ENCODE measurements at regions not wholly inside any gene's neighbourhood (a gene's known extent, or its start where the extent isn't known, plus 50 kb on each side); places are given as distances from the start of the nearest gene placed in this dataset.

DNA sequence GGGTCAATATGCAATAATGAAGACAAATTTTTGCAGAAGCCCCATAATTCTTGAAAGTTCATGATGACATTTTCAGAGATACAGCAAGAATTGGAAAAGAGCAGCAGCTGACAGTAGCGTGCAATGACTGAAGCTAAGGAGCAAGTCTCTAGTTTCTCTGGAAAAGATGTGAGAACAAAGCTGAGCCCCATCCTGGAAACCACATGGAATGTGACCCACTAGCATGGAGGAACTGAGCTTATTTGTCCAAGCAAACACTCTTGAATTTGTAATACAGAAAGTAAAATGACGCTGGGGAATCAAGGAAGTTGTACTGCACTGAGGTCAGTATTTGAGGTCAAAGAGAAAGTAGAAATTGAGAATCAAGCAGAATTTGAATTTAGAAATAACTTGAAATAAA, 1447.2 kb downstream of the FSTL5 start:
- no peak for ATAC-seq
- ChIA-PET POLR2A (no interaction called here), CTCF (no interaction called here)
- Histone ChIP-seq H3K9me3 (no peaks in the 10 kb centered on the region), H3K4me1 (no peaks in the 10 kb centered on the region), H3K4me2 (no peak overlapping the region), H3K4me3 (no peak overlapping the region), H3K27ac (no peak overlapping the region)
- DNase-seq (ENCODE audit: low read depth in 1 of 2, low spot score in 1 of 2): no peak
- TF ChIP-seq JUN (IDR thresholded peaks at IDR 0.05) (no peak), SREBF2 (IDR thresholded peaks at IDR 0.05) (no peak)
- TF ChIP-seq, protein P1, sequence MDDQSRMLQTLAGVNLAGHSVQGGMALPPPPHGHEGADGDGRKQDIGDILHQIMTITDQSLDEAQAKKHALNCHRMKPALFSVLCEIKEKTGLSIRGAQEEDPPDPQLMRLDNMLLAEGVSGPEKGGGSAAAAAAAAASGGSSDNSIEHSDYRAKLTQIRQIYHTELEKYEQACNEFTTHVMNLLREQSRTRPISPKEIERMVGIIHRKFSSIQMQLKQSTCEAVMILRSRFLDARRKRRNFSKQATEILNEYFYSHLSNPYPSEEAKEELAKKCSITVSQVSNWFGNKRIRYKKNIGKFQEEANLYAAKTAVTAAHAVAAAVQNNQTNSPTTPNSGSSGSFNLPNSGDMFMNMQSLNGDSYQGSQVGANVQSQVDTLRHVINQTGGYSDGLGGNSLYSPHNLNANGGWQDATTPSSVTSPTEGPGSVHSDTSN (IDR thresholded peaks at IDR 0.05): no peak
- TF ChIP-seq, protein P2, sequence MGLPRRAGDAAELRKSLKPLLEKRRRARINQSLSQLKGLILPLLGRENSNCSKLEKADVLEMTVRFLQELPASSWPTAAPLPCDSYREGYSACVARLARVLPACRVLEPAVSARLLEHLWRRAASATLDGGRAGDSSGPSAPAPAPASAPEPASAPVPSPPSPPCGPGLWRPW (IDR thresholded peaks at IDR 0.05): no peak
- TF ChIP-seq, protein P3, sequence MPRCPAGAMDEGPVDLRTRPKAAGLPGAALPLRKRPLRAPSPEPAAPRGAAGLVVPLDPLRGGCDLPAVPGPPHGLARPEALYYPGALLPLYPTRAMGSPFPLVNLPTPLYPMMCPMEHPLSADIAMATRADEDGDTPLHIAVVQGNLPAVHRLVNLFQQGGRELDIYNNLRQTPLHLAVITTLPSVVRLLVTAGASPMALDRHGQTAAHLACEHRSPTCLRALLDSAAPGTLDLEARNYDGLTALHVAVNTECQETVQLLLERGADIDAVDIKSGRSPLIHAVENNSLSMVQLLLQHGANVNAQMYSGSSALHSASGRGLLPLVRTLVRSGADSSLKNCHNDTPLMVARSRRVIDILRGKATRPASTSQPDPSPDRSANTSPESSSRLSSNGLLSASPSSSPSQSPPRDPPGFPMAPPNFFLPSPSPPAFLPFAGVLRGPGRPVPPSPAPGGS (IDR thresholded peaks at IDR 0.05): no peak
- WGBS (ENCODE audit: missing lambda C conversion rate): 59% methylated on average over 2 of the region's 2 CpGs
- no peak for FAIRE-seq

DNA sequence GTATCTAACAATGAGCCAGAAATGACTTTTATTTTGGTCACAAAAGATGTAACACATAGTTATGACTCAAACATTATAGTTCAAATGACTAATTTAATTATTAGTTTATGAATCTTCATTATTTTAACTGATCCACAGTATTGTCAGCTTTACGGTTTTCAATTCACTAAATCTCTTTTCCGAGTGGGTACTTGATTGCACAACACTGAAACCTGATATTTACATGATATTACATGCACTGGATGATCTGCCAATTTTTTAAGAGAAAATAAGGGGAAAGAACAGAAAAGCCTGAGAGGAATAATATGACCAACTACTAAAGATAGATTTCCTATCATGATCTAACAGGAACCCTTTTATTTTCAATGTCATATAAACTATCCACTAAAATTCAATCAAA, 1446.0 kb downstream of the FSTL5 start:
- ChIA-PET POLR2A (no interaction called here), CTCF (no interaction called here)
- no peak for ATAC-seq
- no peaks in the 10 kb centered on the region for H3K9me3 ChIP-seq
- no peak overlapping the region for H3K4me2 ChIP-seq
- H3K4me1 ChIP-seq: no peaks in the 10 kb centered on the region
- WGBS (ENCODE audit: missing lambda C conversion rate): 60% methylated on average over 2 of the region's 2 CpGs
- no peak overlapping the region for H3K27ac ChIP-seq
- H3K4me3 ChIP-seq: no peak overlapping the region
- no peak for FAIRE-seq
- DNase-seq (ENCODE audit: low read depth in 1 of 2, low spot score in 1 of 2): no peak
- TF ChIP-seq, protein P4, sequence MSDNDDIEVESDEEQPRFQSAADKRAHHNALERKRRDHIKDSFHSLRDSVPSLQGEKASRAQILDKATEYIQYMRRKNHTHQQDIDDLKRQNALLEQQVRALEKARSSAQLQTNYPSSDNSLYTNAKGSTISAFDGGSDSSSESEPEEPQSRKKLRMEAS (IDR thresholded peaks at IDR 0.05): no peak
- TF ChIP-seq MAZ (IDR thresholded peaks at IDR 0.05; ENCODE audit: borderline replicate concordance, low read depth, low read length): no peak

DNA sequence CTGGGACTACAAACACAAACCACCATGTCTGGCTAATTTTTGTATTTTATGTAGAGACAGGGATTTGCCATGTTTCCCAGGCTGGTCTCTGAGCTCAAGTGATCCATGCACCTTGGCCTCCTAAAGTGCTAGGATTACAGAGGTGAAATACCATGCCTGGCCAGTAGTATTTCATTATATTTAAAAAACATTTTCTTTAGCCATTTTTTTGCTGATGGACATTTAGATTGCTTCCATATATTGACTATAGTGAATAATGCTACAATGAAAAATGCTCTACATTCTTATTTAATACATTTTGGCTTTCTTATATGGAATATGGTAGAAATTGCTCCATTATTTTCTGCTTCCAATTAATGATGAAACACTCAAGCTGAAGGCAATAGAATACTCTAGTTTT, 1439.7 kb downstream of the FSTL5 start:
- ChIA-PET POLR2A (no interaction called here), CTCF (no interaction called here)
- DNase-seq (ENCODE audit: low read depth in 1 of 2, low spot score in 1 of 2): no peak
- Histone ChIP-seq H3K9me3 (no peaks in the 10 kb centered on the region), H3K27ac (no peak overlapping the region), H3K4me3 (no peak overlapping the region), H3K4me1 (no peaks in the 10 kb centered on the region), H3K4me2 (no peak overlapping the region)
- FAIRE-seq: no peak
- TF ChIP-seq JUN (IDR thresholded peaks at IDR 0.05): no peak
- TF ChIP-seq TFCP2L1 (CRISPR knock-in tag; IDR thresholded peaks at IDR 0.05): no peak
- no peak for TF ChIP-seq HOXB13 (CRISPR knock-in tag; IDR thresholded peaks at IDR 0.05; ENCODE audit: low read depth)
- TF ChIP-seq MYC (IDR thresholded peaks at IDR 0.05; ENCODE audit: borderline replicate concordance, low read length): no peak
- TF ChIP-seq CBX8 (IDR thresholded peaks at IDR 0.05): no peak
- TF ChIP-seq HEYL (CRISPR knock-in tag; IDR thresholded peaks at IDR 0.05): no peak
- TF ChIP-seq POLR2A (IDR thresholded peaks at IDR 0.05; ENCODE audit: low read length): no peak
- no peak for TF ChIP-seq JUNB (IDR thresholded peaks at IDR 0.05)
- TF ChIP-seq, protein P4 (IDR thresholded peaks at IDR 0.05): no peak
- TF ChIP-seq, protein P5, sequence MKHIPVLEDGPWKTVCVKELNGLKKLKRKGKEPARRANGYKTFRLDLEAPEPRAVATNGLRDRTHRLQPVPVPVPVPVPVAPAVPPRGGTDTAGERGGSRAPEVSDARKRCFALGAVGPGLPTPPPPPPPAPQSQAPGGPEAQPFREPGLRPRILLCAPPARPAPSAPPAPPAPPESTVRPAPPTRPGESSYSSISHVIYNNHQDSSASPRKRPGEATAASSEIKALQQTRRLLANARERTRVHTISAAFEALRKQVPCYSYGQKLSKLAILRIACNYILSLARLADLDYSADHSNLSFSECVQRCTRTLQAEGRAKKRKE (CRISPR knock-in tag; IDR thresholded peaks at IDR 0.05; ENCODE audit: low read depth): no peak
- no peak for TF ChIP-seq HOXB5 (CRISPR knock-in tag; IDR thresholded peaks at IDR 0.05)
- no peak for TF ChIP-seq CHD2 (IDR thresholded peaks at IDR 0.05; ENCODE audit: low read length, partially characterized antibody)
- TF ChIP-seq CEBPB (IDR thresholded peaks at IDR 0.05): no peak
- ATAC-seq: no peak

DNA sequence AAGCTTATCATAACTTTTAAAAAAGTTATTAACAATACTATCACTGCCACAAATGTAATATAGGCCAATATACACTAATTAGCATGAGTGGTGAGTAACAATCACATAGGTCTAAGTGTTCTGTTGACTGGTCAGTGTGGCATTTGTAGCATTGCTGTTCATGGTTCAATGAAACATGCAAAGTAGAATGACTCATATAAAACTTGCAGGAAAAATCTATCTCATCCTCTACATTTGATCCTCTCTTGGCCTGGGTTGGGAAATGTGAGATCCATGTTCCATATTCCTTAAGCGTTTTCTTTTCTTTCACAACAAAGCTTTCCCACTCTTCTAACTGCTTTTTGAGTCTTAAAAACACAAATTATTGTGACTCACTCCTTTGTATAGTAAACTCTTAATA, 1418.7 kb downstream of the FSTL5 start:
- ATAC-seq: no peak
- ChIA-PET CTCF (no interaction called here), POLR2A (no interaction called here)
- no peak for DNase-seq (ENCODE audit: low read depth in 1 of 2, low spot score in 1 of 2)
- no peak overlapping the region for H3K4me2 ChIP-seq
- H3K4me3 ChIP-seq: no peak overlapping the region
- WGBS (ENCODE audit: missing lambda C conversion rate): 24% methylated on average over 1 of the region's 1 CpG
- H3K27ac ChIP-seq: no peak overlapping the region
- no peak for FAIRE-seq
- H3K9me3 ChIP-seq: no peaks in the 10 kb centered on the region
- H3K4me1 ChIP-seq: no peaks in the 10 kb centered on the region
- TF ChIP-seq JUNB (IDR thresholded peaks at IDR 0.05) (no peak), MYC (IDR thresholded peaks at IDR 0.05; ENCODE audit: borderline replicate concordance, low read length) (no peak), NPAS2 (CRISPR knock-in tag; IDR thresholded peaks at IDR 0.05; ENCODE audit: borderline replicate concordance) (no peak), MAZ (IDR thresholded peaks at IDR 0.05; ENCODE audit: borderline replicate concordance, low read depth, low read length) (no peak), CHD2 (IDR thresholded peaks at IDR 0.05; ENCODE audit: low read length, partially characterized antibody) (no peak), RARB (CRISPR knock-in tag; IDR thresholded peaks at IDR 0.05) (no peak), RNF2 (IDR thresholded peaks at IDR 0.05; ENCODE audit: borderline replicate concordance, low read depth) (no peak), HOXB5 (CRISPR knock-in tag; IDR thresholded peaks at IDR 0.05) (no peak), EP300 (IDR thresholded peaks at IDR 0.05) (no peak)
- TF ChIP-seq, protein P6, sequence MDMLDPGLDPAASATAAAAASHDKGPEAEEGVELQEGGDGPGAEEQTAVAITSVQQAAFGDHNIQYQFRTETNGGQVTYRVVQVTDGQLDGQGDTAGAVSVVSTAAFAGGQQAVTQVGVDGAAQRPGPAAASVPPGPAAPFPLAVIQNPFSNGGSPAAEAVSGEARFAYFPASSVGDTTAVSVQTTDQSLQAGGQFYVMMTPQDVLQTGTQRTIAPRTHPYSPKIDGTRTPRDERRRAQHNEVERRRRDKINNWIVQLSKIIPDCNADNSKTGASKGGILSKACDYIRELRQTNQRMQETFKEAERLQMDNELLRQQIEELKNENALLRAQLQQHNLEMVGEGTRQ (IDR thresholded peaks at IDR 0.05): no peak
- TF ChIP-seq, protein P2 (IDR thresholded peaks at IDR 0.05): no peak
- TF ChIP-seq, protein P3 (IDR thresholded peaks at IDR 0.05): no peak
